ENCODE measurements at regions not wholly inside any gene's neighbourhood (a gene's known extent, or its start where the extent isn't known, plus 50 kb on each side); places are given as distances from the start of the nearest gene placed in this dataset.

DNA sequence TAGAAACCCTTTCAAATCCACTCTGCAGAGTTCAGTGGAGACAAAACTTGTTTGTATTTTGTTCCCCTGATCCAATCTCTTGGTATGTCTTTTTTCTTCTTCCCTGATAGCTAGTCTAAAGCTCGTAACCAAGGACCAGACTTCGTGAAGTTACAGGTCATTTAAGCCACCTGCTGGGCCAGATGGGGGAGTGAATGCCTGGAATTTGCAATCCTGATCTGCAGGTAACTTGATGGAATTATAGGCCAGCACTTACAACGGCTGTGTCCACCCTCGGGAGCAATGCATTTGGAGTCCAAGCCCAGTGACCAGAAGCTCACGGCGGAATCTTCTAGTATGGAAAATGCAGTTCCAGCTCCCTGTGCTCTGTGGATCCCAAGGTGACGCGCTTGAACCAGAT is 566.9 kb downstream of the TCERG1L start:
- no peak for TF ChIP-seq POLR2AphosphoS5 (IDR thresholded peaks at IDR 0.05; ENCODE audit: low read depth, low read length)
- no peak for TF ChIP-seq POU2F2 (IDR thresholded peaks at IDR 0.05; ENCODE audit: low read depth, low read length)
- TF ChIP-seq POLR2A (IDR thresholded peaks at IDR 0.05; ENCODE audit: low read depth, low read length): no peak
- no peak for TF ChIP-seq PAX5 (IDR thresholded peaks at IDR 0.05; ENCODE audit: insufficient read depth, low read length, severe bottlenecking)
- no peak for TF ChIP-seq SPI1 (IDR thresholded peaks at IDR 0.05; ENCODE audit: low read depth, low read length)
- TF ChIP-seq TAF1 (IDR thresholded peaks at IDR 0.05; ENCODE audit: low read depth, low read length): no peak
- no peak for DNase-seq (ENCODE audit: insufficient read length, low spot score)
- FAIRE-seq: no peak

GRCh38 chr10:130745251-130745650 is 566.3 kb downstream of the TCERG1L start:
- FAIRE-seq (no peak), DNase-seq (ENCODE audit: insufficient read length, low spot score) (no peak)
- no peak for TF ChIP-seq POU2F2 (IDR thresholded peaks at IDR 0.05; ENCODE audit: low read depth, low read length)
- no peak for TF ChIP-seq TAF1 (IDR thresholded peaks at IDR 0.05; ENCODE audit: low read depth, low read length)
- no peak for TF ChIP-seq POLR2AphosphoS5 (IDR thresholded peaks at IDR 0.05; ENCODE audit: low read depth, low read length)
- no peak for TF ChIP-seq POLR2A (IDR thresholded peaks at IDR 0.05; ENCODE audit: low read depth, low read length)
- TF ChIP-seq PAX5 (IDR thresholded peaks at IDR 0.05; ENCODE audit: insufficient read depth, low read length, severe bottlenecking): no peak
- no peak for TF ChIP-seq SPI1 (IDR thresholded peaks at IDR 0.05; ENCODE audit: low read depth, low read length)

- TF ChIP-seq POLR2A (IDR thresholded peaks at IDR 0.05; ENCODE audit: low read depth, low read length): no peak
- TF ChIP-seq SPI1 (IDR thresholded peaks at IDR 0.05; ENCODE audit: low read depth, low read length): no peak
- TF ChIP-seq POLR2AphosphoS5 (IDR thresholded peaks at IDR 0.05; ENCODE audit: low read depth, low read length): no peak
- TF ChIP-seq POU2F2 (IDR thresholded peaks at IDR 0.05; ENCODE audit: low read depth, low read length): no peak
- no peak for TF ChIP-seq TAF1 (IDR thresholded peaks at IDR 0.05; ENCODE audit: low read depth, low read length)
- TF ChIP-seq PAX5 (IDR thresholded peaks at IDR 0.05; ENCODE audit: insufficient read depth, low read length, severe bottlenecking): no peak
- DNase-seq (ENCODE audit: insufficient read length, low spot score) (no peak), FAIRE-seq (no peak)
Observed at GRCh38 chr10:130745821-130746220, 565.7 kb downstream of the TCERG1L start.

DNA sequence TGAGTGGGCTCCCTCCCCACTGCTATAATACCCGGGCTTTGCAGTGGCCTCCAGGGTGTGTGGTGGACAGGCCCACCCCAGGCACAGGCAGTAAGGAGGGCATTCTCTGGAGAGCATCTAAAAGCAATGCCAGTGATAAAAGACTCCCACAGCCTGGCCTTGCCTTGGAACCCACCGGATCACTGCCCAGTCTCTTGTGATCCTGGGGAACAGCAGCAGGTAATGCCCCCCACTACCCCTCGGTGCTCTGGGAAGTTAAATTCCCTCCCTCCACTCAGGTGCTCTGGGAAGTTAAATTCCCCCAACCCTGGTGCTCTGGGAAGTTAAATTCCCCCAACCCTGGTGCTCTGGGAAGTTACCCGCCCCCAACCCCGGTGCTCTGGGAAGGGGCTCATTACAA is 565.2 kb downstream of the TCERG1L start:
- no peak for FAIRE-seq
- no peak for TF ChIP-seq POLR2A (IDR thresholded peaks at IDR 0.05; ENCODE audit: low read depth, low read length)
- no peak for TF ChIP-seq TAF1 (IDR thresholded peaks at IDR 0.05; ENCODE audit: low read depth, low read length)
- no peak for TF ChIP-seq POLR2AphosphoS5 (IDR thresholded peaks at IDR 0.05; ENCODE audit: low read depth, low read length)
- no peak for TF ChIP-seq PAX5 (IDR thresholded peaks at IDR 0.05; ENCODE audit: insufficient read depth, low read length, severe bottlenecking)
- no peak for TF ChIP-seq POU2F2 (IDR thresholded peaks at IDR 0.05; ENCODE audit: low read depth, low read length)
- TF ChIP-seq SPI1 (IDR thresholded peaks at IDR 0.05; ENCODE audit: low read depth, low read length): no peak
- no peak for DNase-seq (ENCODE audit: insufficient read length, low spot score)

DNA sequence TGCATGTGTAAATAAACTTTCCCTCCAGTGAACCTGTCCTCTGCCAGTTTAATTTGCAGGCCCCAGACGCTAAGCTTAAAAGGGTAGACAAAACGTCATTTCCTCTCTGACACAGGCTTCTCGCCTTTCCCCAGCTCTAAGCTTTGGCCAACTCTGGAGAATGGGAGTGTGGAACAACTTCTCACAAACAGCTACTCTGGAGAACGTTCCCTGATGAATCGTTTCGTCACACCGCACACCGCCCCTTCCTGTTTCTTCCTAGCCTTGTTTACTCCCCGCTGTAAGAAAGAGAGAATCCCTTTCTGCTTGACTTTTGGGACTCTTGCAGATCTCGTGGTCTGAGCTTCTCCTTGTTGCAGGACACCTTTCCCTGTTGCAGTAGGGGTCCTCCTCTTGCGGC is 564.2 kb downstream of the TCERG1L start:
- no peak for TF ChIP-seq SPI1 (IDR thresholded peaks at IDR 0.05; ENCODE audit: low read depth, low read length)
- TF ChIP-seq POLR2A (IDR thresholded peaks at IDR 0.05; ENCODE audit: low read depth, low read length): no peak
- no peak for TF ChIP-seq POLR2AphosphoS5 (IDR thresholded peaks at IDR 0.05; ENCODE audit: low read depth, low read length)
- TF ChIP-seq TAF1 (IDR thresholded peaks at IDR 0.05; ENCODE audit: low read depth, low read length): no peak
- TF ChIP-seq PAX5 (IDR thresholded peaks at IDR 0.05; ENCODE audit: insufficient read depth, low read length, severe bottlenecking): no peak
- TF ChIP-seq POU2F2 (IDR thresholded peaks at IDR 0.05; ENCODE audit: low read depth, low read length): no peak
- FAIRE-seq: no peak

GRCh38 chr10:130747946-130748345 is 563.6 kb downstream of the TCERG1L start:
- TF ChIP-seq POU2F2 (IDR thresholded peaks at IDR 0.05; ENCODE audit: low read depth, low read length) (no peak), TAF1 (IDR thresholded peaks at IDR 0.05; ENCODE audit: low read depth, low read length) (no peak), SPI1 (IDR thresholded peaks at IDR 0.05; ENCODE audit: low read depth, low read length) (no peak), PAX5 (IDR thresholded peaks at IDR 0.05; ENCODE audit: insufficient read depth, low read length, severe bottlenecking) (no peak), POLR2A (IDR thresholded peaks at IDR 0.05; ENCODE audit: low read depth, low read length) (no peak), POLR2AphosphoS5 (IDR thresholded peaks at IDR 0.05; ENCODE audit: low read depth, low read length) (no peak)
- DNase-seq (ENCODE audit: insufficient read length, low spot score): no peak
- FAIRE-seq: no peak

More for the DNA sequence above, 564.2 kb downstream of the TCERG1L start:
- no peak for DNase-seq (ENCODE audit: insufficient read length, low spot score)

- no peak for DNase-seq (ENCODE audit: insufficient read length, low spot score)
- no peak for FAIRE-seq
- TF ChIP-seq POU2F2 (IDR thresholded peaks at IDR 0.05; ENCODE audit: low read depth, low read length) (no peak), TAF1 (IDR thresholded peaks at IDR 0.05; ENCODE audit: low read depth, low read length) (no peak), PAX5 (IDR thresholded peaks at IDR 0.05; ENCODE audit: insufficient read depth, low read length, severe bottlenecking) (no peak), POLR2AphosphoS5 (IDR thresholded peaks at IDR 0.05; ENCODE audit: low read depth, low read length) (no peak), SPI1 (IDR thresholded peaks at IDR 0.05; ENCODE audit: low read depth, low read length) (no peak), POLR2A (IDR thresholded peaks at IDR 0.05; ENCODE audit: low read depth, low read length) (no peak)
Observed at GRCh38 chr10:130748409-130749057, 563.0 kb downstream of the TCERG1L start.

GRCh38 chr10:130749911-130750310 is 561.6 kb downstream of the TCERG1L start:
- FAIRE-seq (no peak), DNase-seq (ENCODE audit: insufficient read length, low spot score) (no peak)
- no peak for TF ChIP-seq TAF1 (IDR thresholded peaks at IDR 0.05; ENCODE audit: low read depth, low read length)
- no peak for TF ChIP-seq SPI1 (IDR thresholded peaks at IDR 0.05; ENCODE audit: low read depth, low read length)
- no peak for TF ChIP-seq POU2F2 (IDR thresholded peaks at IDR 0.05; ENCODE audit: low read depth, low read length)
- TF ChIP-seq PAX5 (IDR thresholded peaks at IDR 0.05; ENCODE audit: insufficient read depth, low read length, severe bottlenecking): no peak
- TF ChIP-seq POLR2A (IDR thresholded peaks at IDR 0.05; ENCODE audit: low read depth, low read length): no peak
- TF ChIP-seq POLR2AphosphoS5 (IDR thresholded peaks at IDR 0.05; ENCODE audit: low read depth, low read length): no peak

- FAIRE-seq: no peak
- no peak for DNase-seq (ENCODE audit: insufficient read length, low spot score)
- TF ChIP-seq POU2F2 (IDR thresholded peaks at IDR 0.05; ENCODE audit: low read depth, low read length) (no peak), POLR2AphosphoS5 (IDR thresholded peaks at IDR 0.05; ENCODE audit: low read depth, low read length) (no peak), TAF1 (IDR thresholded peaks at IDR 0.05; ENCODE audit: low read depth, low read length) (no peak), SPI1 (IDR thresholded peaks at IDR 0.05; ENCODE audit: low read depth, low read length) (no peak), PAX5 (IDR thresholded peaks at IDR 0.05; ENCODE audit: insufficient read depth, low read length, severe bottlenecking) (no peak), POLR2A (IDR thresholded peaks at IDR 0.05; ENCODE audit: low read depth, low read length) (no peak)
Observed at GRCh38 chr10:130750441-130750840, 561.1 kb downstream of the TCERG1L start.
